GM12878 (cell line): ENCODE measurements at regions not wholly inside any gene's neighbourhood (a gene's known extent, or its start where the extent isn't known, plus 50 kb on each side); places are given as distances from the start of the nearest gene placed in this dataset.

Source experiments
- ATAC-seq: fragments of 200-7000 bp; cut with Tn5 transposase; 3 replicates; pipeline ENCODE4 v1.9.1; 2020; ENCODE audit warnings: mild to moderate bottlenecking, moderate library complexity
- BruUV-seq: library from RNA; stranded (reverse); fragments of 400-500 nt; replicated peaks from 2 replicates; lab custom pipeline; 2021; lab: Mats Ljungman, UMichigan
- CTCF ChIA-PET: fragments of 300-600 bp; sonication (Branson Sonifier 250); formaldehyde crosslinking; extraction: SDS; loops from one replicate; lab custom pipeline; 2021; ENCODE audit warnings: inconsistent platforms; lab: Yijun Ruan, JAX
- POLR2A ChIA-PET: fragments of 350-600 bp; formaldehyde crosslinking; extraction: SDS; loops from one replicate; lab custom pipeline; 2021; ENCODE audit warnings: inconsistent platforms; lab: Charles Lee
- RAD21 ChIA-PET: fragments of 300-600 bp; sonication (Branson Sonifier 250); formaldehyde crosslinking; loops from one replicate; lab custom pipeline; 2023; ENCODE audit warnings: antibody characterized with exemption; ENCODE audit not compliant: unreplicated experiment; lab: Charles Lee
- SMC1A ChIA-PET: fragments of 300-600 bp; sonication (Branson Sonifier 250); formaldehyde crosslinking; loops from one replicate; lab custom pipeline; 2023; ENCODE audit not compliant: unreplicated experiment, uncharacterized antibody; lab: Charles Lee
- DNase-seq: peaks from one replicate; pipeline ENCODE4 v3.0.0-alpha.2; 2011; ENCODE audit warnings: low read depth, low spot score
- FAIRE-seq: peaks from 3 replicates; lab custom pipeline; 2011; peaks lifted over from hg19 to GRCh38; lab: Jason Lieb, UNC
- H2AFZ ChIP-seq: 2 replicates; pipeline ENCODE4 v1.6.0; 2011; ENCODE audit warnings: low read depth, low read length, control low read depth; ENCODE audit not compliant: control insufficient read depth
- H3K27ac ChIP-seq: 2 replicates; pipeline ENCODE4 v1.5.1; 2011; ENCODE audit warnings: control low read depth; ENCODE audit not compliant: control insufficient read depth, insufficient read depth
- H3K27me3 ChIP-seq, 2 experiments: replicated peaks in 1 of 2; 2 replicates each; pipeline versions ENCODE4 v1.6.0 to v1.6.1; 2011; ENCODE audit warnings: low read length in 1 of 2; ENCODE audit not compliant: control insufficient read depth in 2 of 2, insufficient read depth in 2 of 2
- H3K36me3 ChIP-seq, 2 experiments: 2 replicates each; pipeline ENCODE4 v1.5.1; 2011; ENCODE audit warnings: low read length in 1 of 2; ENCODE audit not compliant: control insufficient read depth in 2 of 2, insufficient read depth in 2 of 2
- H3K4me1 ChIP-seq: 2 replicates; pipeline ENCODE4 v1.6.1; 2011; ENCODE audit warnings: mild to moderate bottlenecking, low read length, moderate library complexity, mixed read lengths; ENCODE audit not compliant: control insufficient read depth, insufficient read depth
- H3K4me2 ChIP-seq: 2 replicates; pipeline ENCODE4 v1.6.0; 2011; ENCODE audit warnings: control low read depth; ENCODE audit not compliant: control insufficient read depth, insufficient read depth
- H3K4me3 ChIP-seq: fragments of 200-600 bp; sonication (generic); 2 replicates; pipeline ENCODE4 v1.5.1; 2016
- H3K79me2 ChIP-seq: 2 replicates; pipeline ENCODE4 v1.6.0; 2011; ENCODE audit warnings: low read length; ENCODE audit not compliant: control insufficient read depth, insufficient read depth
- H3K9ac ChIP-seq: 2 replicates; pipeline ENCODE4 v1.8.0; 2011; ENCODE audit warnings: low read length, control low read depth, mixed read lengths; ENCODE audit not compliant: control insufficient read depth, insufficient read depth
- H3K9me3 ChIP-seq: replicated peaks from 3 replicates; pipeline ENCODE4 v1.5.1; 2011; ENCODE audit warnings: mild to moderate bottlenecking, low read length; ENCODE audit not compliant: control insufficient read depth, insufficient read depth
- H4K20me1 ChIP-seq: 2 replicates; pipeline ENCODE4 v1.6.0; 2011; ENCODE audit not compliant: control insufficient read depth, insufficient read depth
- CHD2 ChIP-seq: IDR thresholded peaks from 2 replicates; pipeline ENCODE4 v1.6.1; 2011; ENCODE audit warnings: low read depth, low read length, improper control_type of control experiment, borderline replicate concordance
- CTCF ChIP-seq, 3 experiments: IDR thresholded peaks in 2 of 3; conservative IDR thresholded peaks in 1 of 3; 2 replicates each; pipeline ENCODE4 v1.5.1; 2011; ENCODE audit warnings: low read depth in 3 of 3, low read length in 3 of 3, mild to moderate bottlenecking in 3 of 3, control low read depth in 2 of 3, moderate library complexity in 2 of 3, inconsistent platforms in 1 of 3, mixed read lengths in 1 of 3; ENCODE audit not compliant: control insufficient read depth in 2 of 3, insufficient read depth in 1 of 3; ENCODE audit errors: extremely low read depth in 1 of 3
- HSF1 ChIP-seq: fragments of 150-350 bp; IDR thresholded peaks from 2 replicates; pipeline ENCODE4 v1.6.1; 2014; ENCODE audit warnings: mild to moderate bottlenecking, low read depth, low read length
- NFYA ChIP-seq: IDR thresholded peaks from 2 replicates; pipeline ENCODE4 v1.6.1; 2011; ENCODE audit warnings: low read depth, mild to moderate bottlenecking, low read length, improper control_type of control experiment, borderline replicate concordance
- PAX8 ChIP-seq: fragments of 450-650 bp; IDR thresholded peaks from 2 replicates; pipeline ENCODE4 v1.6.1; 2017; ENCODE audit warnings: mild to moderate bottlenecking, moderate library complexity
- SKIL ChIP-seq: fragments of 450-650 bp; IDR thresholded peaks from 2 replicates; pipeline ENCODE4 v1.6.1; 2017; ENCODE audit warnings: mild to moderate bottlenecking, low read depth, inconsistent platforms; ENCODE audit not compliant: poor library complexity, severe bottlenecking
- SPI1 ChIP-seq: IDR thresholded peaks from 2 replicates; pipeline ENCODE4 v1.6.1; 2011; ENCODE audit warnings: low read depth, mild to moderate bottlenecking, low read length, moderate library complexity, borderline replicate concordance; ENCODE audit not compliant: insufficient read depth
- TBL1XR1 ChIP-seq: IDR thresholded peaks from 2 replicates; pipeline ENCODE4 v1.6.1; 2012; ENCODE audit warnings: low read depth, low read length, improper control_type of control experiment
- TCF3 ChIP-seq: IDR thresholded peaks from 2 replicates; pipeline ENCODE4 v1.6.1; 2012; ENCODE audit warnings: low read depth, mild to moderate bottlenecking, low read length, borderline replicate concordance; ENCODE audit not compliant: insufficient read depth
- WGBS: methylation state at CpG from one replicate; pipeline ENCODE4 v1.1.6; 2016; ENCODE audit warnings: low lambda C conversion rate; ENCODE audit not compliant: insufficient replicate concordance, insufficient coverage; ENCODE audit errors: missing lambda C conversion rate; 5-methylcytosine and 5-hydroxymethylcytosine counted together
- in situ Hi-C: fragments of 300-500 bp; cut with MboI; formaldehyde crosslinking; loops from 9 replicates; pipeline ENCODE4 v1.14.3; 2018; ENCODE audit warnings: mixed read lengths
- intact Hi-C: fragments of 100-400 bp; cut with micrococcal nuclease; formaldehyde crosslinking; loops from one replicate; pipeline ENCODE4 v1.14.2; 2022; ENCODE audit not compliant: unreplicated experiment

- Histone ChIP-seq H3K36me3 (no peaks in the 10 kb centered on the region), H3K79me2 (no peaks in the 10 kb centered on the region), H3K4me3 (no peak overlapping the region), H3K9ac (no peak overlapping the region), H4K20me1 (no peaks in the 10 kb centered on the region), H3K4me1 (no peaks in the 10 kb centered on the region), H3K27ac (no peak overlapping the region), H3K27me3 (no peaks in the 10 kb centered on the region), H3K9me3 (no peaks in the 10 kb centered on the region), H2AFZ (no peak overlapping the region), H3K4me2 (no peak overlapping the region)
- ChIA-PET RAD21 (no interaction called here), SMC1A (no interaction called here), POLR2A (no interaction called here), CTCF (no interaction called here)
- TF ChIP-seq TBL1XR1 (no peak), CTCF (IDR thresholded peaks at IDR 0.05 in 2 of 3, conservative IDR thresholded peaks at IDR 0.05 in 1 of 3; ENCODE audit: control insufficient read depth in 2 of 3, extremely low read depth in 1 of 3, insufficient read depth in 1 of 3, low read depth in 3 of 3, low read length in 3 of 3) (no peak), TCF3 (no peak), PAX8 (no peak), NFYA (no peak), SPI1 (no peak), HSF1 (no peak), CHD2 (no peak), SKIL (no peak)
- no TSS peak for BruUV-seq
- FAIRE-seq, result no peak
- no peak for ATAC-seq
- 23% methylated on average over 1 of the region's 1 CpG for WGBS
- intact Hi-C loops, result no loop called here
- DNase-seq, result no peak
- in situ Hi-C loops, result no loop called here
Measured at GRCh38 chr11:29452146-29452545, 564.7 kb downstream of the KCNA4 start.
